GM19043 (cell line): ENCODE measurements at regions not wholly inside any gene's neighbourhood (a gene's known extent, or its start where the extent isn't known, plus 50 kb on each side); places are given as distances from the start of the nearest gene placed in this dataset.
"Not testable (repeated sequence)": the region's sequence is repeated elsewhere in the genome, so short reads cannot be mapped to it uniquely, and the experiment has no call there.

Experiments used
- ATAC-seq: cut with Tn5 transposase; IDR thresholded peaks from one replicate; pipeline ENCODE4 v1.9.1; 2021; ENCODE audit warnings: low read depth; ENCODE audit not compliant: unreplicated experiment

GRCh38 chr2:80942766-80943165 is 638.2 kb upstream of the LRRTM1 start:
- ATAC-seq: no peak

DNA sequence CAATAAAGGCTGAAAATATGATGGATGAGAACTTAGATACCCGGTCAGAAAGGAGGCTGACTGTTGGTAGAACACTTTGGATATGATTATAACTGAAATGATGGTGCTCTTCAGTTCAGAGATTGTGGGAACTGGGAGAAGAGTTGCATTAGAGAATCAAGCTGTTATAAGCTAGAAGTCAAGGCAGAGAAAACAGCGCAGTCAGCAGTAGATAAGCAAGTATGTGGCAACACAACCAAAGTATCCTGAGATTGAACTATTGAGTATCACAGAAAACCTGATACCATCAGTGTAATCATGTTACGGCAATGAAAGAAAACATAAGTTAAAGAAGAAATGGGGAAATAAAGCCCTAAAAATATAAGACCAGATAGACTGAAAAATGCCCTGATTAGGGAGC is 633.9 kb upstream of the LRRTM1 start:
- ATAC-seq: no peak

DNA sequence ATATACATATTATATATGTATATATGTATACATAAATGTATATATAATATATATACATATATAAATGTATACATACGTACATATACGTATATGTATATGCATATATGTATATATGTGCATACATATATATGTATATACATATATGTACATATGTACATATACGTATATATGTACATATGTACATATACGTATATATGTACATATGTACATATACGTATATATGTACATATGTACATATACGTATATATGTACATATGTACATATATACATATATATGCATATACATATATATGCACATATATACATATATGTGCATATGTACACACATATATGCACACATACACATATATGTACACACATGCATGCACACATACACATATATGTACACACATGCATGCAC is 627.3 kb upstream of the LRRTM1 start:
- not testable (repeated sequence) for ATAC-seq

- no peak for ATAC-seq
Measured at GRCh38 chr2:80930777-80931176, 626.2 kb upstream of the LRRTM1 start.

DNA sequence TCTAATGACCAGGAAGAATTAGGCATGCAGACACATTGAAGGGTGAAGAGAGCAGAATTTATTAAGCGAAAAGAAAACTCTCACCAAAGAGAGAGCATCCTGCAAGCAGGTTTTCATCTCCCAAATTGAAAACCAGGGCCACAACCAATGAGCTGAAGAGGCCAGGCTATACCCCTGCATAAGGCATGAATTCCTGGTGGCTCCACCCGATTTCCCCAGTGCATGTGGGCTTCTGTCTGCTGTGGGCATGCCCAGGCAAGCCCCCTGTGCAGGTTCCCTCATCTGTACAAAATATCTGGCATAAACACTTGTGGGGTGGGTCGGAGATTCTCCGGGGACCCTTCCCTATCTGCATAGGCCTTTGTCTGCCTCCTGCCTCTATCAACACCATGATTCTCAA is 621.6 kb upstream of the LRRTM1 start:
- ATAC-seq: no peak

GRCh38 chr2:80896576-80896975 is 592.0 kb upstream of the LRRTM1 start:
- no peak for ATAC-seq

DNA sequence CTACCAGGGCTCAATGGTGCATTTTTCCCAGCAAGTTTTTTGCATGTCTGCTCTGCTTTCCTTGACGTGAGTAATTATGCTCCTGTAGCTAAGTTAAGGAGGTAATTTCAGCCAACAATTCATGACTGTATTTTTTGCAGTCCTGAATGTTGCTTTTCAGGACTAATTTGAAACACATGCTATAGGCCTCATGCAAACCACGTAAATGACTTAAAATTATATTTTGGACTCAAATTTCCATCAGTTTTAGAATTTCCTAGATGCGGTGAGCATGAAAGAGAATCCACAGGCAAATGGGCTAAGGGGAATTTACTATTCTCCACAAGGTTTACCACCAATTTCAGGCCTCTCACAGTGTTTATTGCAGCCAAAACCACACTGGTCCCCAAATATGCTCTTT is 589.9 kb upstream of the LRRTM1 start:
- ATAC-seq: no peak

DNA sequence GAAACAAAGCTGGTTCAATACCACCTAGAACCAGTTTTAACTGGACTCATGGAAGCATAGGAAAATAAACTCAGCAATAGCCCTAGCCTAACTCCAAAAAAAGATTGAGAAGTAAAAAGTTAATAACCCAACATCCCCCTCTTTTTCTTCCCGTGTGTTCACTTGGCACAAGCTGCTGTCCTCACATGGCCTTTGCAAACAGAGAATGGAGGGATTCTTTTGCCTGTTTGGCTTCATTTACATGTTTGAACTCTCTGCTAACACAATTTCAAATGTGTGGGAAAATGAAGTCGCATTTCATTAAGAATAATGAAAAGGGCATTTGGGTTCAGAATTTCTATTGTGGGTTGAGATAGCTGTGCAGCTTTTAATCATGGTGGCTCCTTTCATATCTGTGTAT is 589.2 kb upstream of the LRRTM1 start:
- ATAC-seq: no peak

DNA sequence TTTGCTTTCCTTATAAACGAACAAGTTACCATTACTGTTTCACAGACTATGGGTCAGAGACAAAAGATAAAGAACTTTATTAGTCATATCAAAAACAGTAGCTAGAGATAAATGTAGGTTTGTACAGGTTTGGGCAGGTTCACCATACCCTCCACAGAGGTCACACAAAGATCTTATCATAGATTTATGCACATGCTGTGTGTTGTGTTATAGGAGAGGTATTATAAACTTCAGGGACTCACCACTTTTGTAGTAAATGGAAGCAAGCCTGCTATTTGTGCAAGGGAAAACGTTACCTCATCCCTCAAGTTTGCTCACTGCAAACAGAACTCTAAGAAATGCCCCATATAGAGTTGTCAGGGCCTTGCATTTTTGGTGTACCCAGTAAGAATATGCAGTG is 584.5 kb upstream of the LRRTM1 start:
- ATAC-seq: no peak

DNA sequence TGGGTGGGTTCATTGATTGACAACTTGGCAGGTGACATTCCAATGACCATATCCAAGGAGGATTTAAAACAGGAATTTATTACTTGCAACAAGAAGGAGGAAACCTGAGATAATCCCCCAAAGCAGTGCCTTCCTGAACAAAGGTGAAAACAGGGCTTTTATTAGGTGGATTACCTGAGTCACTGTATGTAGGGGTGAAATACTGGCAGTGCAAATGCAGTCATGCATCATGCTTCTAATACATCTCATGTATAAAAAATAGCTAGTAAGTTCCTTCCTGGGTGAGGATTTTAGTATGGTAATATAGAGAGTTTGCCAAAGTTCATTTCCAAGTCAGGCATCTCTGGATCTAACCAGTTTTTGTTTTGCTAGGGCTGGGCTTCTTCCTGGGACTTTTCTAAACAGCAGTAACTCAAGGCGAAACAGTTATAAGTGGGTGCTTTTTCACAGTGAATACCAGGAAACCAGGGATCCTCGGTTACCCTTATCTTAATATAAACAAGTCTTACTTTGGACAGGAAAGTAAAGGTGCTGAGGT is 583.4 kb upstream of the LRRTM1 start:
- ATAC-seq: no peak

GRCh38 chr2:80874374-80874773 is 569.8 kb upstream of the LRRTM1 start:
- ATAC-seq: no peak

DNA sequence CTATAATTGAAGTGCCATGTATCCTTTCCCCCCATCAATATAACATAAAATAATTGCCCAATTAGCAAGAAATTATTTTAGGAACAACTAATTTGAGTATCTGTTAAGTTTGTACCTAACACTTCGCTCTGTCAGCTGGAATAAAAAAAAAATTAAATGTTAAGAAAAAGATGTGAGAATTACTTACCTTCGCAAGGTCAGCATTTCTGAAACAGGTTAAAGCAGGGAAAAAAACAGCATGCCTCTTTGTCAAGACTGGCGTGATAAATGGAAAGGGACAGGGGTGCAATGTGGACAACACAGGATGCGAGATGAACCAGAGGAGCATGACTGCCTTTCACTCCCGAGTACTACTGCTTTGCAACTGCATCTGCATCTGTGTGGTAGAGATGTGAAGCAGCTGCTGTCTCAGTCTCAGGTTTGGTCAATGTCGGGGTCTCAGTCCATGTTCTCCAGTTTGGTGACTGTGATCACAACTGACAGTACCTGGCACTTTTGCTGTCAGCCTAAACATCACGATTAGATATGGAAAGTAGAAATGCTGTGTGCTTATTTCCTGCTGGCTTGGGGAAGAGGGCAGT is 565.4 kb upstream of the LRRTM1 start:
- no peak for ATAC-seq

DNA sequence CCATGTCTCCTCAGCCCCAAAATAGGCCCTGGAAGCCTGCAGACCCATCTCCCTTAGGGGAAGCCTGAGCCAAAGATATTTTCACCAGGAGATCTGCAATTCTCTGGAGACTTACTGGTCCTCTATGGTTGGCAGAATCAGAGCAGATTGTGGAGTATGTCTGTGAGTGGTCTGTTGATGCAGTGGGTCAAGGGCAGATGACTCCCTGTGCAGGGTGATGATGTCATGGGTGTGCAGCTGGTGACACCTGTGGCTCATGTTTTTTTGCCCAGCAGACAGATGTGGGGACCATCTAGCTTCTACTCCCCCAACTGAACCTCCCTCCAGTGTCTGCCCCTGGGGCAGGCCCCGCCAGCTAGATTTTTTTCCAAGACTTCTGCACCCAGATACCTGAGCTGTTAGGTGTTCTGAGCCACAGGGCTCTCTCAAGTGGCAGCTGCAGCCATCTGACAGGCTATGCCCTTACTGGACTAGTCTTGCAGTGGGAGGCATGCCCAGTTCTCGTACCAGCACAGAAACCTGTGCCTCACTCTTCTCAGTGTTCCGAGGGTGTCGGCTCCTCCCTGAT is 558.7 kb upstream of the LRRTM1 start:
- ATAC-seq: no peak

GRCh38 chr2:80858965-80859364 is 554.4 kb upstream of the LRRTM1 start:
- no peak for ATAC-seq

GRCh38 chr2:80856227-80856626 is 551.7 kb upstream of the LRRTM1 start:
- ATAC-seq: no peak

- no peak for ATAC-seq
Measured at GRCh38 chr2:80854831-80855230, 550.3 kb upstream of the LRRTM1 start.

DNA sequence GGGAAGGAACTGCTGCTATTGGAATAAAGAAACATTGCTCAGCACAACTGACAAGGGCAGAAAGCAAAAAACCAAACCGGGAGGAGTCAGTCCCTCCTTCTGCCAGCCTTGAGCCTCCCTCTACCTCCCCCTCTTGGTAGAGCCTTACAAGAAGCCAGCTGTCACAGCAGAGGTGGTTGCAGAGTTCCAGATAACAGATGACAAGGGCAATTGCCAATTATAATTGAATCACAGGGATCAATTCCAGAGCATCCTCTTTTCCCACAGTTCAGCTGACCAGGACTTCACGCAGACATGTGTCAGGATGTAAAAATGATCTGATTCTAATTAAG is 548.2 kb upstream of the LRRTM1 start:
- ATAC-seq: no peak

- no peak for ATAC-seq
Measured at GRCh38 chr2:80852079-80852807, 547.7 kb upstream of the LRRTM1 start.

DNA sequence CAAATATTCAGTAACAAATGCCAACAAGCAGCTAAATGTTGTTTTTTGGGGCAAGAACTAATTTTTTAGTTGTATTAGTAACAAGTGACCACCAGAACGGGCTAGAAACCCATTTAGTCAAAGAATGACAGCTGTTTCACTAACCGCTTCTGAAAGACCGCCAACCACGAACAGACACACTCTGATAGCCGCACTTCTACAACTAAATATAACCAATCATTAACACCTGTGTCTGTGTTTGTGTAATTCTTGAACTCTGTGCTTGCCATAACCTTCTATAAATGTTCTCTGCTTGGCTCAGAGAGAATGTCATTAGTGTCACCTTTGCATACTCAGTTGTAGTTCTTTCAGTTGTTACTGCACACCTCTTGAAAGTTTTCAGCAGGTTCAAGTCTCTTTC is 526.3 kb upstream of the LRRTM1 start:
- ATAC-seq: no peak

- ATAC-seq: no peak
Measured at GRCh38 chr2:80822999-80823398, 518.4 kb upstream of the LRRTM1 start.

DNA sequence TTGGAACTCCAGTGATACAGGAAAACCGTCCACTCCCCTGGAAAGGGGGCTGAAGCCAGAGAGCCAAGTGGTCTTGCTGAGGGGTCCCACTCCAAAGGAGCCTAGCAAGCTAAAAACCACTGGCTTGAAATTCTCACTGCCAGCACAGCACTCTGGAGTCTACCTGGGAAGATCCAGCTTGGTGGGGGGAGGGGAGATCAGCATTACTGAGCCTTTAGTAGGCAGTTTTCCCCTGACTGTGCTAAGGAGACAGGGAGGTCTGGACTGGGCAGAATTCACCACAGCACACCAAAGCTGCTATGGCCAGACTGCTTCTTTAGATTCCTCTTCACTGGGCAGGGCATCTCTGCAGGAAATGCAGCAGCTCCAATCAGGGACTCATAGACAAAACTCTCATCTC is 510.7 kb upstream of the LRRTM1 start:
- no peak for ATAC-seq

- ATAC-seq: no peak
Measured at GRCh38 chr2:80786584-80786983, 482.0 kb upstream of the LRRTM1 start.
